ENCODE measurements at regions not wholly inside any gene's neighbourhood (a gene's known extent, or its start where the extent isn't known, plus 50 kb on each side); places are given as distances from the start of the nearest gene placed in this dataset.
"Not testable (repeated sequence)": the region's sequence is repeated elsewhere in the genome, so short reads cannot be mapped to it uniquely, and the experiment has no call there.

GRCh38 chrY:18599606-18600005 lies 53.1 kb downstream of the HSFY1 start:
- ATAC-seq, H3K4me1 ChIP-seq, H3K9me3 ChIP-seq, H3K36me3 ChIP-seq, H3K4me3 ChIP-seq, H3K27ac ChIP-seq, H3K27me3 ChIP-seq: not testable (repeated sequence)
- WGBS, 2 donors (ENCODE audit: low coverage in 1 of 2) = no CpG with 5 or more reads among the region's 5 CpGs

DNA sequence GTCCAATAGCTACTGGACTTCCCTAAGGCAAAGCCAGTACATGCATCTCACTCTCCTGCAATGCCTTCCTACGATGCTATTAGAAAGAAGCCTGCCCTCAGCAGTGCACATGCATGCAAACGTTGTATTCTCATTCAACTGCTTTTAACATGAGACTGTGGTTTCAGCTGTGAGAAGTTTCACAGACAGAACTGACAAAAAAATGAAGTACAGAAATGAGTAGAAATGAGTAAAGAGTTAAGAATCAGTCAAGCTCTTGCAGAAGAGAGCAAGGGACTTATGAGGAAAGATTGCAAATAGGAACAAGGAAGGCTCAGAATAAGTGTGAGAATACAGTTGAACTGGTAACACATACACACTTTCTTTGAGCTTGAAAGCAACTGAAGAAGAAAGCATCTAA lies 54.8 kb downstream of the HSFY1 start:
- H3K36me3 ChIP-seq, H3K9me3 ChIP-seq, ATAC-seq, H3K4me3 ChIP-seq, H3K27me3 ChIP-seq, H3K27ac ChIP-seq, H3K4me1 ChIP-seq: not testable (repeated sequence)
- no CpG with 5 or more reads among the region's 2 CpGs for WGBS, 2 donors (ENCODE audit: low coverage in 1 of 2)

- not testable (repeated sequence) for H3K9me3 ChIP-seq, H3K4me1 ChIP-seq, H3K27ac ChIP-seq, H3K27me3 ChIP-seq, ATAC-seq, H3K4me3 ChIP-seq, H3K36me3 ChIP-seq
- WGBS, 2 donors (ENCODE audit: low coverage in 1 of 2) = no CpG with 5 or more reads among the region's 5 CpGs
Measured at GRCh38 chrY:18606251-18606650, 59.7 kb downstream of the HSFY1 start.

DNA sequence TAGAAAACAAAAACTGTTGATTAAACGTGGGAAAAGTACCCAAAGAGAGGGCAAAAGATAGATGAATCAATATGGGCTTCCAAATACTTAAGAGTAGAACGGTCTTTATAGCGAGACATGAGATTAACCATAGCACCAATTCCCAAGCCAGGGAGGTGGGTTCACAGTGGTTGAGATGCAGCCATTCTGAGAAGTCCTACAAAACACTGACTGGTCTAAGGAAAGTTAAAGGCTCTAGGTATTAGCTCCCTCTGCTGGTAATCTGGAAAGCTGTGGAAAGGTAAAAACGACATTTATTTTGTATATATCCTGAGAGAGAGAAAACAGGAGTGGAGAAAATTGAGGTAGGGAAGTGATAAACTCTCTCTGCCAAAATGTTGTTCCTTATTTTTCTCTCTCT lies 61.7 kb downstream of the HSFY1 start:
- not testable (repeated sequence) for H3K4me1 ChIP-seq, H3K36me3 ChIP-seq, ATAC-seq

DNA sequence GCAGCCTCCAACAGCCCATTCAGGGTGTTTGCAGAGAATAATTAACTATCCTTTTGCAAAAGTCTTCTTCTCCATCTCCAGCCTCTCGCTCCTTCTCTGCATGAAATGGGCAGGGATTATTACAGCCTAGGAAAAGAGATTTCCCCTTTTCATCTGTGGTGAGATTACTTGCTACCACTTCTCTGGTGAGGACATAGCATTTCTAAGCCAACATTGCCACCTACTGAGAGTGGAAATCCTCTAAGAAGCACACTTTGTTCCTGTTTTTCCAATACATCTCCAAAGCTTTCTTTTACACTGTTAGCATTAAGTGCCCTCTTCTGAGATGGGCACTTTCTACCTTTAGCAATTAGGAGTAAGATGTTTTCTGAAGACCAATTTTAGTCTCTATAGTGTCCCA lies 69.3 kb downstream of the HSFY1 start:
- not testable (repeated sequence) for H3K9me3 ChIP-seq, H3K27me3 ChIP-seq, ATAC-seq, H3K36me3 ChIP-seq, H3K4me1 ChIP-seq, H3K27ac ChIP-seq, H3K4me3 ChIP-seq
- WGBS, 2 donors (ENCODE audit: low coverage in 1 of 2) = no CpG with 5 or more reads among the region's 1 CpG

More for the DNA sequence above, 61.7 kb downstream of the HSFY1 start:
- H3K9me3 ChIP-seq, H3K4me3 ChIP-seq, H3K27me3 ChIP-seq, H3K27ac ChIP-seq: not testable (repeated sequence)
- no CpG with 5 or more reads among the region's 4 CpGs for WGBS, 2 donors (ENCODE audit: low coverage in 1 of 2)

- H3K4me1 ChIP-seq, H3K27me3 ChIP-seq, H3K9me3 ChIP-seq, H3K4me3 ChIP-seq, ATAC-seq, H3K27ac ChIP-seq, H3K36me3 ChIP-seq: not testable (repeated sequence)
- WGBS, 2 donors (ENCODE audit: low coverage in 1 of 2) = no CpG with 5 or more reads among the region's 9 CpGs
Measured at GRCh38 chrY:18629805-18630516, 83.4 kb downstream of the HSFY1 start.

DNA sequence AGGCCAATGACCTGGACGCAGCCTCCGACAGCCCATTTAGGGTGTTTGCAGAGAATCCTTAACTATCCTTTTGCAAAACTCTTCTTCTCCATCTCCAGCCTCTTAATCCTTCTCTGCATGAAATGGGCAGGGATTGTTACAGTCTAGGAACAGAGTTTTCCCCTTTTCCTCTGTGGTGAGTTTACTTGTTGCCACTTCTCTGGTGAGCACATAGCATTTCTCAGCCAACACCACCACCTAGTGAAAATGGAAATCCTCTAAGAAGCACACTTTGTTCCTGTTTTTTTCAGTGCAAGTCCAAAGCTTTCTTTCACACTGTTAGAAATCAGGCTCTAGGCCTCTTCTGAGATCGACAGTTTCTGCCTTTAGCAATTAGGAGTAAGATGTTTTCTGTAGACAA lies 84.1 kb downstream of the HSFY1 start:
- not testable (repeated sequence) for H3K27ac ChIP-seq, H3K4me3 ChIP-seq, H3K4me1 ChIP-seq, H3K9me3 ChIP-seq, ATAC-seq, H3K36me3 ChIP-seq, H3K27me3 ChIP-seq
- WGBS, 2 donors (ENCODE audit: low coverage in 1 of 2) = no CpG with 5 or more reads among the region's 3 CpGs

DNA sequence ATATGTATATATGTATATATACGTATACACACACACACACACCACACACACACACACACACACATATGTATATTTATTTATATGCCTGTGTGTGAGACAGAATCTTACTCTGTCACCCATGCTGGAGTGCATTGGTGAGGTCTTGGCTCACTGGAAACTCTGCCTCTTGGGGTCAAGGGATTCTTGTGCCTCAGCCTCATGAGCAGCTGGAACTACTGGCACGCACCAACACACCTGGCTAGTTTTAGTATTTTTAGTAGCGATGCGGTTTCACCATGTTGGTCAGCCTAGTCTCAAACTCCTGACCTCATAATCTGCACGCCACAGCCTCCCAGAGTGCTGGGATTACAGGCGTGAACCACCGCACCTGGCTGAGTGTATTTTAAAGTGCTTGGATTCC lies 85.1 kb downstream of the HSFY1 start:
- H3K36me3 ChIP-seq, ATAC-seq, H3K27ac ChIP-seq, H3K9me3 ChIP-seq, H3K27me3 ChIP-seq, H3K4me3 ChIP-seq, H3K4me1 ChIP-seq: not testable (repeated sequence)
- no CpG with 5 or more reads among the region's 7 CpGs for WGBS, 2 donors (ENCODE audit: low coverage in 1 of 2)

- Histone ChIP-seq H3K4me1 (no peaks in the 10 kb centered on the region), H3K27me3 (no peaks in the 10 kb centered on the region), H3K27ac (no peak overlapping the region), H3K4me3 (no peak overlapping the region), H3K36me3 (no peaks in the 10 kb centered on the region), H3K9me3 (no peaks in the 10 kb centered on the region)
- TF ChIP-seq POLR2A (IDR thresholded peaks at IDR 0.05) (no peak), POLR2AphosphoS5 (IDR thresholded peaks at IDR 0.05) (no peak), EP300 (IDR thresholded peaks at IDR 0.05) (no peak), CTCF (IDR thresholded peaks at IDR 0.05) (no peak)
- ATAC-seq = no peak
- 92% methylated on average over 2 of the region's 2 CpGs; no CpG with 5 or more reads in 1 of the 2 donors for WGBS, 2 donors (ENCODE audit: low coverage in 1 of 2)
Measured at GRCh38 chrY:18650746-18651145, 104.2 kb downstream of the HSFY1 start.
